ENCODE measurements at regions not wholly inside any gene's neighbourhood (a gene's known extent, or its start where the extent isn't known, plus 50 kb on each side); places are given as distances from the start of the nearest gene placed in this dataset.

DNA sequence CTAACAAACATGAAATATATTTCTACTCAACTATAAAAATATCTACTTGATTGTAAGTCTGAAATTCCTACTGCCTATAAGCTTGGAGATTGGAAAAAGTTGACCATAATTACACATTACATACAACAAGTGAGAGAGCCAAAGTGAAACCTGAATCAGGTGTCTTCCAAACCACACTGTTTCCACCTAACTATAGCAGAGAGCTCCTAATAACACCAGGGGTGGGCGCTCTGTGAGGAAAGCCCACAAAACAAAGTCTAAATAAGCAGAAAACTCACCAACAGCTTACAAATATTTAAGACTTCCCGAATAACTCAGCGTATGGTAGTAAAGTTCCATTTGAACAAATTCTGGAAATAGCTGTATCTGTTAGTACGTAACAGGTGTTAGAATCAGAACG lies 119.9 kb downstream of the GPR37 start:
- no peaks in the 10 kb centered on the region for H3F3A ChIP-seq (replicated peaks; ENCODE audit: insufficient read depth)
- no peaks in the 10 kb centered on the region for H3K4me1 ChIP-seq (ENCODE audit: control insufficient read depth in 1 of 2, insufficient read depth in 2 of 2, low read depth in 1 of 2, low read length in 1 of 2)
- H3K9me3 ChIP-seq: no peaks in the 10 kb centered on the region
- H3K4me3 ChIP-seq (ENCODE audit: low read depth in 2 of 2, low read length in 1 of 2): no peak overlapping the region
- no peaks in the 10 kb centered on the region for H4K20me1 ChIP-seq (ENCODE audit: insufficient read depth)
- no peak for DNase-seq
- ChIA-PET POLR2A (no interaction called here), CTCF (interaction anchor here (1.0 to 1.1 kb wide), 2 partner anchors 16 to 28 kb away, joined by 3 to 4 read pairs; no protein-coding TSS in a partner anchor)
- H3K27ac ChIP-seq (ENCODE audit: low read depth in 2 of 2, low read length in 1 of 2): no peak overlapping the region
- H3K4me2 ChIP-seq: no peak overlapping the region
- no peaks in the 10 kb centered on the region for H3K36me3 ChIP-seq (replicated peaks in 1 of 2; ENCODE audit: control insufficient read depth in 1 of 2, insufficient read depth in 2 of 2, low read length in 1 of 2)
- no peaks in the 10 kb centered on the region for H3K27me3 ChIP-seq (ENCODE audit: insufficient read depth)
- H3K9ac ChIP-seq: no peak overlapping the region
- H3K79me2 ChIP-seq (ENCODE audit: insufficient read depth): no peaks in the 10 kb centered on the region
- no peak for TF ChIP-seq YY1 (IDR thresholded peaks at IDR 0.05; ENCODE audit: low read depth)
- no peak for TF ChIP-seq RFX5 (IDR thresholded peaks at IDR 0.05; ENCODE audit: low read length)
- no peak for TF ChIP-seq NFIC (IDR thresholded peaks at IDR 0.05; ENCODE audit: borderline replicate concordance)
- TF ChIP-seq GATA2 (CRISPR knock-in tag; IDR thresholded peaks at IDR 0.05): no peak
- TF ChIP-seq, protein P1, sequence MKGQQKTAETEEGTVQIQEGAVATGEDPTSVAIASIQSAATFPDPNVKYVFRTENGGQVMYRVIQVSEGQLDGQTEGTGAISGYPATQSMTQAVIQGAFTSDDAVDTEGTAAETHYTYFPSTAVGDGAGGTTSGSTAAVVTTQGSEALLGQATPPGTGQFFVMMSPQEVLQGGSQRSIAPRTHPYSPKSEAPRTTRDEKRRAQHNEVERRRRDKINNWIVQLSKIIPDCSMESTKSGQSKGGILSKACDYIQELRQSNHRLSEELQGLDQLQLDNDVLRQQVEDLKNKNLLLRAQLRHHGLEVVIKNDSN (IDR thresholded peaks at IDR 0.05; ENCODE audit: borderline replicate concordance, low read depth): no peak
- TF ChIP-seq, protein P2, sequence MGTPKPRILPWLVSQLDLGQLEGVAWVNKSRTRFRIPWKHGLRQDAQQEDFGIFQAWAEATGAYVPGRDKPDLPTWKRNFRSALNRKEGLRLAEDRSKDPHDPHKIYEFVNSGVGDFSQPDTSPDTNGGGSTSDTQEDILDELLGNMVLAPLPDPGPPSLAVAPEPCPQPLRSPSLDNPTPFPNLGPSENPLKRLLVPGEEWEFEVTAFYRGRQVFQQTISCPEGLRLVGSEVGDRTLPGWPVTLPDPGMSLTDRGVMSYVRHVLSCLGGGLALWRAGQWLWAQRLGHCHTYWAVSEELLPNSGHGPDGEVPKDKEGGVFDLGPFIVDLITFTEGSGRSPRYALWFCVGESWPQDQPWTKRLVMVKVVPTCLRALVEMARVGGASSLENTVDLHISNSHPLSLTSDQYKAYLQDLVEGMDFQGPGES (IDR thresholded peaks at IDR 0.05; ENCODE audit: low read depth, low read length): no peak
- TF ChIP-seq NRF1 (IDR thresholded peaks at IDR 0.05; ENCODE audit: low read depth, low read length): no peak
- no peak for TF ChIP-seq TEAD4 (IDR thresholded peaks at IDR 0.05; ENCODE audit: borderline replicate concordance, insufficient read depth)
- TF ChIP-seq REST (IDR thresholded peaks at IDR 0.05; ENCODE audit: low read depth, low read length): no peak
- TF ChIP-seq TAF1 (IDR thresholded peaks at IDR 0.05; ENCODE audit: borderline replicate concordance, low read depth, low read length): no peak
- no peak for TF ChIP-seq ELF1 (IDR thresholded peaks at IDR 0.05)
- no peak for TF ChIP-seq PBX3 (IDR thresholded peaks at IDR 0.05)
- no peak for TF ChIP-seq ZBTB33 (IDR thresholded peaks at IDR 0.05; ENCODE audit: borderline replicate concordance, low read depth)
- TF ChIP-seq SIN3A (IDR thresholded peaks at IDR 0.05; ENCODE audit: borderline replicate concordance, low read depth, low read length): no peak
- no peak for TF ChIP-seq JUND (IDR thresholded peaks at IDR 0.05)
- TF ChIP-seq FOXJ3 (CRISPR knock-in tag; IDR thresholded peaks at IDR 0.05): no peak
- no peak for TF ChIP-seq SMC3 (IDR thresholded peaks at IDR 0.05; ENCODE audit: low read depth, low read length)
- TF ChIP-seq CHD2 (IDR thresholded peaks at IDR 0.05; ENCODE audit: low read length, partially characterized antibody): no peak
- WGBS (ENCODE audit: low lambda C conversion rate): 70% methylated on average over 5 of the region's 5 CpGs
- H3K9me2 ChIP-seq: no peaks in the 10 kb centered on the region
- H2AFZ ChIP-seq (ENCODE audit: low read depth): no peak overlapping the region

Data from SK-N-SH (cell line).